NOMO-1 (cell line): ENCODE measurements at regions not wholly inside any gene's neighbourhood (a gene's known extent, or its start where the extent isn't known, plus 50 kb on each side); places are given as distances from the start of the nearest gene placed in this dataset.
A peak's percentile ranks its signal among the peaks of the same experiment; 100 is the strongest.

Experiments used
- DNase-seq, 2 experiments: peaks; one replicate each; lab custom pipeline; 2025; ENCODE audit not compliant: unreplicated experiment in 2 of 2; lab: John Stamatoyannopoulos, UW

- no peak for DNase-seq
These were observed 332.5 kb upstream of the FAM241A start for GRCh38 chr4:111812760-111813159.

GRCh38 chr4:111813555-111814140 lies 331.6 kb upstream of the FAM241A start:
- DNase-seq = no peak

- DNase-seq = no peak
These were observed 330.3 kb upstream of the FAM241A start for GRCh38 chr4:111814961-111815360.

- DNase-seq = no peak
These were observed 323.9 kb upstream of the FAM241A start for GRCh38 chr4:111821342-111821741.

- DNase-seq = no peak
These were observed 308.7 kb upstream of the FAM241A start for GRCh38 chr4:111836601-111837000.

GRCh38 chr4:111837761-111838160 lies 307.5 kb upstream of the FAM241A start:
- no peak for DNase-seq

GRCh38 chr4:111838406-111838930 lies 306.8 kb upstream of the FAM241A start:
- DNase-seq = peak; percentile 25 to 67

GRCh38 chr4:111839141-111839540 lies 306.1 kb upstream of the FAM241A start:
- DNase-seq = no peak

GRCh38 chr4:111842336-111842735 lies 302.9 kb upstream of the FAM241A start:
- no peak for DNase-seq

GRCh38 chr4:111847296-111848008 lies 297.8 kb upstream of the FAM241A start:
- DNase-seq = peak in 1 of 2 experiments; percentile 18

- DNase-seq = peak in 1 of 2 experiments; percentile 15
These were observed 295.4 kb upstream of the FAM241A start for GRCh38 chr4:111849746-111850284.

GRCh38 chr4:111854494-111855087 lies 290.7 kb upstream of the FAM241A start:
- peak; percentile 10 to 40 for DNase-seq

GRCh38 chr4:111855308-111855707 lies 289.9 kb upstream of the FAM241A start:
- DNase-seq = no peak

- no peak for DNase-seq
These were observed 281.2 kb upstream of the FAM241A start for GRCh38 chr4:111864066-111864465.

GRCh38 chr4:111869339-111869738 lies 275.9 kb upstream of the FAM241A start:
- no peak for DNase-seq

- no peak for DNase-seq
These were observed 273.5 kb upstream of the FAM241A start for GRCh38 chr4:111871802-111872201.

- DNase-seq = peak; percentile 7 to 39
These were observed 271.5 kb upstream of the FAM241A start for GRCh38 chr4:111873801-111874200.

- DNase-seq = peak; percentile 41 to 87
These were observed 265.7 kb upstream of the FAM241A start for GRCh38 chr4:111879539-111879938.

GRCh38 chr4:111880116-111880515 lies 265.1 kb upstream of the FAM241A start:
- no peak for DNase-seq

GRCh38 chr4:111883557-111883999 lies 261.7 kb upstream of the FAM241A start:
- no peak for DNase-seq

GRCh38 chr4:111890412-111890811 lies 254.8 kb upstream of the FAM241A start:
- no peak for DNase-seq
